WTC11 (cell line): ENCODE measurements at regions not wholly inside any gene's neighbourhood (a gene's known extent, or its start where the extent isn't known, plus 50 kb on each side); places are given as distances from the start of the nearest gene placed in this dataset.

Experiments
- ATAC-seq: fragments of 200-7000 bp; cut with Tn5 transposase; 2 replicates; pipeline ENCODE4 v1.10.0; 2021; ENCODE audit warnings: mild to moderate bottlenecking, moderate library complexity
- CTCF ChIA-PET: fragments of 300-600 bp; sonication (Branson Sonifier 250); formaldehyde crosslinking; loops from one replicate; lab custom pipeline; 2021; ENCODE audit warnings: antibody characterized with exemption; lab: Charles Lee
- POLR2A ChIA-PET: fragments of 350-600 bp; sonication (Branson Sonifier 250); formaldehyde crosslinking; loops from one replicate; lab custom pipeline; 2021; ENCODE audit warnings: antibody characterized with exemption; lab: Charles Lee
- DNase-seq: peaks from one replicate; pipeline ENCODE4 v3.0.0; 2021; ENCODE audit warnings: low spot score
- H3K27ac Mint-ChIP-seq: 2 replicates; pipeline ENCODE4 v1.8.0; 2021; ENCODE audit warnings: mixed read lengths
- H3K27me3 Mint-ChIP-seq: 2 replicates; pipeline ENCODE4 v1.8.0; 2021; ENCODE audit warnings: low read depth, mild to moderate bottlenecking, moderate library complexity, mixed read lengths
- H3K36me3 Mint-ChIP-seq: 2 replicates; pipeline ENCODE4 v1.8.0; 2021; ENCODE audit warnings: mixed read lengths
- H3K4me1 Mint-ChIP-seq: 2 replicates; pipeline ENCODE4 v1.8.0; 2022; ENCODE audit warnings: mixed read lengths
- H3K4me3 Mint-ChIP-seq: 2 replicates; pipeline ENCODE4 v1.8.0; 2021; ENCODE audit warnings: mild to moderate bottlenecking, moderate library complexity, mixed read lengths
- H3K9me3 Mint-ChIP-seq: 2 replicates; pipeline ENCODE4 v1.8.0; 2021; ENCODE audit warnings: mixed read lengths
- AFF4 ChIP-seq: sonication (generic); formaldehyde crosslinking; IDR thresholded peaks from 2 replicates; pipeline ENCODE4 v1.8.1; 2023; ENCODE audit warnings: mild to moderate bottlenecking, missing genetic modification reagents, borderline replicate concordance
- E2F5 ChIP-seq: sonication (generic); formaldehyde crosslinking; IDR thresholded peaks from 2 replicates; pipeline ENCODE4 v1.8.1; 2022; ENCODE audit warnings: mild to moderate bottlenecking, moderate library complexity, missing genetic modification reagents
- FOXJ3 ChIP-seq: sonication (generic); formaldehyde crosslinking; IDR thresholded peaks from 2 replicates; pipeline ENCODE4 v1.9.0; 2021; ENCODE audit warnings: missing genetic modification reagents, mild to moderate bottlenecking, borderline replicate concordance
- GRHL2 ChIP-seq: fragments of 250-450 bp; sonication (Bioruptor Pico); IDR thresholded peaks from 2 replicates; pipeline ENCODE4 v1.8.0; 2022; ENCODE audit warnings: mild to moderate bottlenecking, moderate library complexity; ENCODE audit not compliant: insufficient replicate concordance, severe bottlenecking
- KAT7 ChIP-seq: sonication (generic); formaldehyde crosslinking; IDR thresholded peaks from 2 replicates; pipeline ENCODE4 v1.8.1; 2023; ENCODE audit warnings: missing genetic modification reagents, mild to moderate bottlenecking, borderline replicate concordance
- NFATC4 ChIP-seq: fragments of 250-450 bp; sonication (Bioruptor Pico); IDR thresholded peaks from 2 replicates; pipeline ENCODE4 v1.9.0; 2021; ENCODE audit warnings: mild to moderate bottlenecking
- NFYB ChIP-seq: sonication (generic); formaldehyde crosslinking; conservative IDR thresholded peaks from 2 replicates; pipeline ENCODE4 v1.8.0; 2022; ENCODE audit warnings: low read depth, missing genetic modification reagents
- SOX15 ChIP-seq: fragments of 250-450 bp; sonication (Bioruptor Pico); IDR thresholded peaks from 2 replicates; pipeline ENCODE4 v1.9.0; 2021; ENCODE audit warnings: mild to moderate bottlenecking
- USF2 ChIP-seq: sonication (generic); formaldehyde crosslinking; IDR thresholded peaks from 2 replicates; pipeline ENCODE4 v1.8.1; 2023; ENCODE audit warnings: mild to moderate bottlenecking, missing genetic modification reagents, moderate library complexity
- ZBTB21 ChIP-seq: sonication (generic); formaldehyde crosslinking; IDR thresholded peaks from 2 replicates; pipeline ENCODE4 v1.8.1; 2023; ENCODE audit warnings: mild to moderate bottlenecking, missing genetic modification reagents, borderline replicate concordance
- ZNF138 ChIP-seq: sonication (generic); formaldehyde crosslinking; conservative IDR thresholded peaks from 2 replicates; pipeline ENCODE4 v1.8.1; 2022; ENCODE audit warnings: mild to moderate bottlenecking, moderate library complexity, missing genetic modification reagents
- ZNF232 ChIP-seq: sonication (generic); formaldehyde crosslinking; IDR thresholded peaks from 2 replicates; pipeline ENCODE4 v1.8.0; 2022; ENCODE audit warnings: mild to moderate bottlenecking, missing genetic modification reagents
- ZNF281 ChIP-seq: sonication (generic); formaldehyde crosslinking; IDR thresholded peaks from 2 replicates; pipeline ENCODE4 v1.8.0; 2023; ENCODE audit warnings: mild to moderate bottlenecking, missing genetic modification reagents
- ZNF396 ChIP-seq: fragments of 250-450 bp; sonication (Bioruptor Pico); IDR thresholded peaks from 2 replicates; pipeline ENCODE4 v1.8.0; 2021; ENCODE audit warnings: mild to moderate bottlenecking, moderate library complexity, borderline replicate concordance

GRCh38 chr9:80134487-80134886, 562.7 kb downstream of the TLE4 start:
- DNase-seq, result no peak
- H3K36me3 Mint-ChIP-seq, result peaks cover 20% of the 10 kb centered on the region
- POLR2A ChIA-PET, result no interaction called here

GRCh38 chr9:80131627-80132026, 559.9 kb downstream of the TLE4 start:
- Mint-ChIP-seq H3K4me1 (peaks cover 12% of the 10 kb centered on the region), H3K27ac (no peak overlapping the region), H3K27me3 (no peaks in the 10 kb centered on the region; the same call in 1 of the 2 replicates), H3K9me3 (no peaks in the 10 kb centered on the region), H3K4me3 (no peak overlapping the region), H3K36me3 (no peaks in the 10 kb centered on the region)
- ChIA-PET CTCF (no interaction called here), POLR2A (no interaction called here)
- TF ChIP-seq SOX15, result no peak
- no peak for TF ChIP-seq ZNF396 (CRISPR knock-in tag)
- no peak for TF ChIP-seq KAT7 (CRISPR knock-in tag)
- TF ChIP-seq ZNF232 (CRISPR knock-in tag), result no peak
- TF ChIP-seq NFATC4 (CRISPR knock-in tag), result no peak
- no peak for TF ChIP-seq NFYB (CRISPR knock-in tag)
- TF ChIP-seq E2F5, result no peak
- no peak for DNase-seq
- ATAC-seq, result no peak

More at GRCh38 chr9:80134487-80134886, 562.7 kb downstream of the TLE4 start:
- H3K4me1 Mint-ChIP-seq, result peaks cover 12% of the 10 kb centered on the region
- ATAC-seq, result no peak
- CTCF ChIA-PET, result no interaction called here
- peaks cover 25% of the 10 kb centered on the region for H3K9me3 Mint-ChIP-seq
- H3K4me3 Mint-ChIP-seq, result no peak overlapping the region
- H3K27ac Mint-ChIP-seq, result no peak overlapping the region; the same call in 1 of the 2 replicates
- TF ChIP-seq ZNF281 (no peak), GRHL2 (CRISPR knock-in tag) (no peak)
- H3K27me3 Mint-ChIP-seq, result peaks cover 6% of the 10 kb centered on the region

- ATAC-seq, result no peak
Measured at GRCh38 chr9:80127920-80128319, 556.2 kb downstream of the TLE4 start.

More at GRCh38 chr9:80127920-80128319, 556.2 kb downstream of the TLE4 start:
- H3K27ac Mint-ChIP-seq, result no peak overlapping the region
- TF ChIP-seq ZBTB21 (CRISPR knock-in tag) (no peak), FOXJ3 (CRISPR knock-in tag) (no peak), SOX15 (no peak), USF2 (no peak), ZNF138 (CRISPR knock-in tag) (no peak), AFF4 (CRISPR knock-in tag) (no peak)
- TF ChIP-seq, all 79 proteins: peak for 0
- no peaks in the 10 kb centered on the region for H3K27me3 Mint-ChIP-seq
- H3K4me1 Mint-ChIP-seq, result no peaks in the 10 kb centered on the region
- CTCF ChIA-PET, result no interaction called here
- H3K4me3 Mint-ChIP-seq, result no peak overlapping the region
- H3K9me3 Mint-ChIP-seq, result no peaks in the 10 kb centered on the region
- H3K36me3 Mint-ChIP-seq, result no peaks in the 10 kb centered on the region
- DNase-seq, result no peak
- POLR2A ChIA-PET, result no interaction called here
